ENCODE measurements at regions not wholly inside any gene's neighbourhood (a gene's known extent, or its start where the extent isn't known, plus 50 kb on each side); places are given as distances from the start of the nearest gene placed in this dataset.

- no peak for FAIRE-seq
Observed at GRCh38 chr10:14389981-14390590, 59.4 kb upstream of the FRMD4A start.

- no peak for FAIRE-seq
Observed at GRCh38 chr10:14385596-14386593, 55.2 kb upstream of the FRMD4A start.

GRCh38 chr10:14384915-14385314 is 54.2 kb upstream of the FRMD4A start:
- no peak for FAIRE-seq

DNA sequence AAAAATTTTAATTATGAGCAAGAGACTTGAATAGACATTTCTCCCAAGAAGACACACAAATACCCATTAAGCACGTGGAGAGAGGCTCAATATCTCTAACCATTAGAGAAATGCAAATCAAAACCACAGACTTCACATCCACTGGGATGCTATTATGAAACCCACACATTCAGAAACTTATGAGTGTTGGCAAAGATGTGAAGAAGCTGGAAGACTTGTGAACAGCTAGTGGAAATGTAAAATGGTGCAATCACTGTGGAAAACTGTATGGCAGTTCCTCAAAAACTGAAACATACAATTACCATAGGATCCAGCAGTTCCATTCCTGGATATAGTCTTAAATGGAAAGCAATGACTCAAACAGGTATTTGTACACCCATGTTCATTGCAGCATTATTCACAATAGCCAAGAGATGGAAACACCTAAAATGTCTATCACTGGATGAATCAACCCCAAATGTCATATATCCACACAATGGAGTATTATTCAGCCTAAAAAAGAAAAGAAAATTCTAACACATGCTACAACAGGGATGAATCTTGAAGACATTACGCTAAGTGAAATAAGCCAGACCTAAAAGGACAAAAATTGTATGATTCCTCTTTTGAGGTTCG is 53.5 kb upstream of the FRMD4A start:
- FAIRE-seq: no peak

DNA sequence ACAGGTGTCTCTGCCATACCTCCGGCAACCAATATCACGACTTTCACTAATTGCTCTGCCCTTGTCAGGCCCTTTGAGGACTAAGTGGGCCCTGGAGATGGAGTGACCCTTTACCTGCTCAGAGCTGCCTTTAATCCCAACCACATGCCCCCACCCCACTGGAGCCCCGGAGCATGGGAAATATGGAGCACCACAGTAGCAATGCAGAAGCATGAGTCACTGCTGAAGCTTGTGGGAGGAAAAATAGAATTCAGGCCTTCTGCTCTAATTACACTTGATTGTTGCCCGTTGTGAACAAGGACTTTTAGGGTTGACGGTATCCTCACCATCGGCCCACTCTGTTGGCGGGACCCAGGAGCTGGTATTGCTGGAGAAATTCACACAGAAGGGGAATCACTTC is 52.5 kb upstream of the FRMD4A start:
- no peak for FAIRE-seq

DNA sequence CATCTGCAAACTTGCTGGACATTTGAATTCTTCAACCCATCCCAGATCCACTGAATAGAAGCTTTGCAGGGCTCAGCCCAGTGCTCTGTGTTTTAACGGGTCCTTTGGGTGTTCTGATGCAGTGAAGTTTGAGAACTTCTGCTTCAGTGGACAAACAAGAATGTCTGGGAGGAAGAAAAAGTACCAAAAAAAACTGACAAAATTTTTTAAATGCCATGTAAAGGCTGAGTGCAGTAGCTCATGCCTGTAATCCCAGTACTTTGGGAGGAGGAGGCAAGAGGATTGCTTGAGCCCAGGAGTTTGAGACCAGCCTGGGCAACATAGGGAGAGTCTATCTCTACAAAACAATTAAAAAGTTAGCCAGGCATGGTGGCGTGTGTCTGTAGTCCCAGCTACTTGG is 51.8 kb upstream of the FRMD4A start:
- FAIRE-seq: no peak

GRCh38 chr10:14382022-14382421 is 51.3 kb upstream of the FRMD4A start:
- FAIRE-seq: no peak

GRCh38 chr10:14381475-14381874 is 50.8 kb upstream of the FRMD4A start:
- no peak for FAIRE-seq

DNA sequence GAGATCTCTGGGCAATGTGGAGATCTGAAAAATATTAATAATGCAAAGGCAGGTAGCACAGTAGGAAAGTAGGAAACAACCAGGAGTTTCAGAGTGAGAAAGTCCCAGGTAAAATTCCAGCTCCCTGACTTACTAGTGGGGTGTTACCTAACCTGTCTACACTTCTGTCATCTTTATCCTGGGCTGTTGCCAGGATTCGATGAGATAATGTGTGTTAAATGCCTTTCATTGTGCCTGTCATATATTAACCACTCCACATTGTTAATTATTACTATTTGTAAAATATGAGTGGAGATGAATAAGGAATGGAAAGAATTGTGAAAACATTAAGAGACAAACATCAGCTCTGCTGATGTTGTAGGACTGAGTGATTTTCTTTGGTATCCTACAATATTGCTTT is 50.0 kb upstream of the FRMD4A start:
- FAIRE-seq: no peak
